DMS53 (cell line): ENCODE measurements at regions not wholly inside any gene's neighbourhood (a gene's known extent, or its start where the extent isn't known, plus 50 kb on each side); places are given as distances from the start of the nearest gene placed in this dataset.
A peak's percentile ranks its signal among the peaks of the same experiment; 100 is the strongest.
"Not testable (repeated sequence)": the region's sequence is repeated elsewhere in the genome, so short reads cannot be mapped to it uniquely, and the experiment has no call there.

Source experiments
- DNase-seq: peaks from one replicate; lab custom pipeline; 2025; lab: John Stamatoyannopoulos, UW

- no peak for DNase-seq
Observed at GRCh38 chr21:35314857-35315582, 265.9 kb upstream of the RUNX1 start.

DNA sequence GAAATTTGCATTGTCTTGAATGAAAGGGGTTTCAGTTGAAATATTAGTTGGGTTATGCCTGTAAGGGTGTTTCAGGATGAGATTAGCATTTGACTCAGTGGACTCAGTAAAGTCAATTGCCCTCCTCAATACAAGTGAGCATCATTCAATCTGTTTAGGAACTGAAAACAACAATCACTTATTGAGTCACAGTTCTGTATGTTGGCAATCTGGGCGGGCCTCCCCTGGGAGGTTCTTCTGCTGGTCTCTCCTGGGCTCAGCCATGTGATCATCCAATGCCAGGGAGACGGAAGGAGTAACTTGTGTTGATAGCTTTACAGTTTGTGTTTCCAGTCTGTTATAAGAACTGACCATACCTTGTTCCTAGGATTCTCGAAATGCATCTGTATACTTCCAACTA is 262.9 kb upstream of the RUNX1 start:
- no peak for DNase-seq

DNA sequence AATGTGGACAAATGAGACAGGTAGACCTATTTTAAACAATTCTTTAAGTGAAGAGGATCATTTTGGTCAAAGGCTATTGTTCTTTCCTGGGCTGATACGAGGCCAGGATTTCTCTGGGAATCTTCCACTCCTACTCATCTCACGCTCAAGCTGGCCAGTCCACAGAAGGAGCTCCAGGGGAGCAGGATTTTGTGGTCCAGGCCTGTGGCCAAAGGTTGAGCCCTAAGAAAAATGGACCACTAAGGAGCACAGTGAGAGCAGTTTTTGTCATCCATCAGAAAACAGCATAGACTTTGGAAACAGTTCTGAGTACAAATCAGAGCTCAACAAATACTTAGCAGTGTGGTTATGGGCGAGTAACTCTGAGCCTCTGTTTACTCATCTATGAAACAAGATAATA is 260.2 kb upstream of the RUNX1 start:
- DNase-seq = no peak

DNA sequence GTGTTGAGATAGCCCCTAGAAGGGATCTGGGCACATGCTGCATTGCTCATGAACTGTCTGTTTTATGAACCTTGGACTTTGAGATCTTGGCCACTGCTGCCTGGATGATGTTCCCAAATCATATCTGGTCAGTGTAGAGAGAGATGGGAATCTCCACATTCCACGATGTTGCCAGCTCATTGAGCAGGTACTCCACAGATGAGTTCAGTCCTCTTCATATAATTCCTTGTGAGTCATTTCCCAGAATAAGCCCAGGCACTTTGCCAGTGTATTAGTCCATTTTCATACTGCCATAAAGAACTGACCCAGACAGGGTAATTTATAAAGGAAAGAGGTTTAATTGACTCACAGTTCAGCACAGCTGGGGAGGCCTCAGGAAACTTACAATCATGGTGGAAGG is 254.0 kb upstream of the RUNX1 start:
- DNase-seq = peak; percentile 48

DNA sequence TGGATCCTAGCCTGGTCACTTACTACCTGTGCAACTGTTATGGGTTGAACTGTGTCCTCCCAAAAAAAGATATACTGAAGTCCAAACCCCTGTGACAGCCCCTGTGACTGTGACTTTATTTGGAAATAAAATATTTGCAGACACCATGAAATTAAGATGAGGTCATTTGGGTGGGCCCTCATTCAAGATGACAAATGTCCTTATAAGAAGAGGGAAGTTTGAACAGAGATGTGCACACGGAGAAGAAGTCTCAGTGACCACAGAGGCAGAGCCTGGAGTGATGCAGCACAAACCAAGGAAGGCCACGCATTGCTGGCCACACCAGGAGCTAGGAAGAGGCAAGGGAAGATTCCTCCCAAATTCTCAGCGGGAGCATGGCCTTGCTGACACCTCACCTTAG is 249.7 kb upstream of the RUNX1 start:
- no peak for DNase-seq

DNA sequence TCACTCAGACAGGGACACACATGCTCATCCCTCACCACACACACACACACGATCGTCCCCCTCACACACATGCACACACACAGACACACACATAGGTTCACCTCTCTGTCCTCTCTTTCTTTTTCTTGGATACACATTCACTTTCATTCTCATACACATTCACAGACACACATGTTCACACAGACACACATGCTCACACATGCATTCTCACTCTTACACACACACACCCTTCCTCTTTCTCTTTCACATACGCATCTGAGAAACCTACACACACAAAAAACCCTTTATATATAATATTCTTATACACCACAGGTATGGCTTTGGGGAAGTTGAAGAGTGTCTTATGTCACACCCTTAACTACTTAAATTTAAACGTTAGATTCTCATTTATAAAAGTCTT is 248.6 kb upstream of the RUNX1 start:
- no peak for DNase-seq

DNA sequence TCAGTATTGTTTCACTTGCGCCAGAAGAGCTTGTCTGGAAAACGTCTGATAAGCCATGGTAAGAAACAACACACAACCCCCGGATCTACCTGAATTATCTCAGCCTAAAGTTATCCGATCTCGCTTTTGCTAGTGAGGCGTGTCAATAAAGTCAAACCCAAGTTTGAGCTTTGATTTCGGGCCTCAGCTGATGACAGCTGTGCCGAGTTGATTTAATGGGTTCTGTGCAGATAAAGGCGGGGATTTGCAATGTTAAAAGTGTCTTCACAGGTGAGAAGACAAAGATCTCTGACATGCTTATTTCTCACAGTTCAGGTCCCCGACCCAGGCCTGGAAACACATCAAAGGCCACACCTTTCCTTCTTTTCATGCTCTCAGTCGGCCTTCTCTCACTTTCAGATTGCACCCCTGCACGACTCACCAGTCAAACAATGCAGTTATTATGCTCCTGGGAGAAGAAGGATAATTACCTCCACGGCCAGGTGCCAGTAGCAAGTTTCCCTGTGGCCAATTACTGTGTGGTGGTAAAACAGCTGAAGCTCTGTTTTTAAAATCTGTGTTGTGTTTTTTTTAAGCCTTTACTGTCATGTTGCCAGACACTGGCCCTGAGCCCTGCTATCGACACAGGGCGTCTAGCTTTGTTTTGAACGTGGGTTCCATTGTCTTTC is 245.3 kb upstream of the RUNX1 start:
- peak; percentile 35 for DNase-seq

GRCh38 chr21:35291973-35292627 is 243.0 kb upstream of the RUNX1 start:
- DNase-seq = peak; percentile 86

DNA sequence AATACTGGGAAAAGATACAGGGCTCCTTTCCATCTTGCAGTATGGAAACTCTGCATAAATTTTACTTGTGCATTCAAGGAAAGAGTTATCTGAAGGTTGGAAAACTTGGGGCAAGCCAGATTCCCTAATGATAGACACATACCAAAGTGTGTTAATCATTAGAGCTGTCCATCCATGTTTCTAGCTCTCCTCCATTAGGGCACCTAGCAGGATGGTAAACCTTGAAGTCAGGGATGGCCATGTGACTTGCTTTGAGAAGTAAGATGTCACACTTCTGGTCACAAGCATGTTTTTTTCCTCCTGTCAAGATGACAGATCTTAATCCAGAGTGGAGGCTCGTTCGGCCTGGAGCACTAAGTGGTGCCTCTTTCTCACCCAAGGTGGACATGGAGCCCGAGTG is 241.9 kb upstream of the RUNX1 start:
- DNase-seq = no peak

DNA sequence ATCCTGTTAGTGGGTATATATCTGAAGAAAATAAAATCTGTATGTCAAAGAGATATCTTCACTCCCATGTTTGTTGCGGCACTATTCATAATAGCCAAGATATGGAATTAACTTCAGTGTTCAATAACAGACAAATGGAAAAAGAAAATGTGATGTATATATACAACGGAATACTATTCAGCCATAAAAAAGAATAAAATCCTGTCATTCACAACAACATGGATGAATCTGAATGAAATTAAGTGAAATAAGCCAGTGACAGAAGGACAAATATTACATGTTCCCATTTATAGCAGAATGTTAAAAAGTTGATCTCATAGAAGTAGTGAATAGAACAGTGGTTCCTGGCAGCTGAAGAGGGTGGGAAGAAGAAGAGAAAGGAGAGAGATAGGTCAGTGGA is 239.1 kb upstream of the RUNX1 start:
- DNase-seq = no peak

DNA sequence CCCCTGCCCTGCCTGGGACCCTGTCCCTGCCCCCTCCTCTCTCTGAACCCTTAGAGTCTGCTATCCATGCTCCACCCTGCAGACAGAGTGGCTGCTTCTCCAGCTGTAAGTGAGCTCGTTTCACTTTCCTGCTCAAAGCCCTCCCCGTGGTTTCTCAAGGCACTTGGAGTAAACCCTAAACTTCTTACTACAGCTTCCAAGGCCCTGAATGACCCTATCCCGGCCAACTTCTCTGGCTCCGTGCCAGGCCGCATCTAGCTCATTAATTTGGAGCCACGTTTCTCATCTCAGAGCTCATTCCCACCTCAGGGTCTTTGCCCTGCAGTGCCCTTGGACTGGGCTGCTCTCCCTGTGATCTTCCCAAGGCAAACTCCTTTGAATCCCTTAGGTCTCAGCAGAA is 235.1 kb upstream of the RUNX1 start:
- no peak for DNase-seq

- no peak for DNase-seq
Observed at GRCh38 chr21:35282944-35283343, 233.8 kb upstream of the RUNX1 start.

DNA sequence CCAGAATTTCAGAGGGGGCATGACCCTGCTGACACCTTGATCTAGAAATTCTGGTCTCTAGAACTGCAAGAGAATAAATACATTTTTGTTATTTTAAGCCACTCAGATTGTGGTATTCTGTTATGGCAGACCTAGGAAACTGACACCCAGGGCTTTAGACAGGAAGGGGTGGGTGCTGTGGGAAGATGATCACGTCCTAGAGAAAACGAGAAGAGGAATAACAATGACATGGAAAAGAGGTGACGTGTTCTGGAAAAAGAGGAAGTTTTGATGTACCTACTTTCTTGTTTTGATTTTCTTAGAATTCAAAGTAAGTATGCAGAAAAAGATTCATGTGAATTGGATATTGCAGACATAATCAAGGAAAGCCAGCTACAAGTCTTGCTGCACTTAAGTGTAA is 232.9 kb upstream of the RUNX1 start:
- DNase-seq = no peak

DNA sequence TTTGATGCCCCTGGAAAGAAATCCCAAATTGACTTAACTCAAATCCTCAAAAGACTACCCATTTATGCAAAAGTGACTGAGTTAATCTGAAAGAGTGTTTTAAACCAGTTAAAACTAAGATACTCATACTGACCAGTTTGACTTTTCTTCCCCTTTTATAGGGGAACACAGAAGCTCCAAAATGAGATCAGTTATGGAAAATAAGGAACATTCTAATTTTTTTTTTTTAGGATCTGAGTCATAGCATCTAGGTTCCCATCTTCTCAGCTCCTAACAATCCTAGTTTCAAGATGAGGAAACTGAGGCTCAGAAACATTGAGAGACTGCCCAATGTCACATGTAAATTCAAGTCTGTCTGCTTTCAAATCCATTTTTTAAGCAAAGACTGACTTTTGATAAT is 231.1 kb upstream of the RUNX1 start:
- no peak for DNase-seq

DNA sequence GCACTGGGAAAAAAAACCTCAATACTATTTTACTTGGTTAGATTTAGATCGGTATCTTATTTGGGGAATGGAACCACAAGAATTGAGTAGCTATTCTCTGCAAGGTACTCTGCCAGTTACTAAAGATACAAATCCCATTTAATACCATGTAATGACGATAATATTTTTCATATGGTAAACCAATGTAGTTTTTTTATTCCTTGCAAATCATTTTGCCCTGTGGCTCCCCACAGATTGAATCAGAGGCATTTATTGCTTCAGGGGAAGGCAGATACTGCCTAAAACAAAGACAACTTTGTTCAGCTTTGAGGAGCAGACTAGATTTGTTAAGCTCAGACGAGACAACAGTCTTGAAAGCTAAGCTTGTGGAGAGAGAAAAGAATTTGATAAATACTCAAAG is 226.7 kb upstream of the RUNX1 start:
- no peak for DNase-seq

- DNase-seq = no peak
Observed at GRCh38 chr21:35274923-35275322, 225.8 kb upstream of the RUNX1 start.

DNA sequence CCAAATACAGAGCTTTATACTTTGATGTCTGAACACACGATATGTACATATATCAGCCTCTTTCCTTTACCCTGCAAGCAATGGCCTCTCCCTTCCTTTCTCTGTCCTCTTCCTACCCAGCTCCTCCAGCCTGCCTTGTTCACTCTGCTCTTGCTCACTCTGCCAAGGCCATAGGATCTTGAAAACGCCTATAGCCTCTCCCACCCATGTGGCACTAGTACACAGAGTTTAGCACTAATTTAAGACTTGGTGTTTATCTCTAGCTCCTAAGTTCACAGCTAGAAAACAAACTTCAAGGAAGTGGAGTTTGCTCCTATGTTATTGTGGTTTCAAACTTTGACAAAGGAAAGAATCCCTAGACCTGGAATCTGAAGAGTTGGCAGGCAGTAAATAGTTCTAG is 225.0 kb upstream of the RUNX1 start:
- no peak for DNase-seq

GRCh38 chr21:35273333-35273732 is 224.2 kb upstream of the RUNX1 start:
- peak; percentile 43 for DNase-seq

DNA sequence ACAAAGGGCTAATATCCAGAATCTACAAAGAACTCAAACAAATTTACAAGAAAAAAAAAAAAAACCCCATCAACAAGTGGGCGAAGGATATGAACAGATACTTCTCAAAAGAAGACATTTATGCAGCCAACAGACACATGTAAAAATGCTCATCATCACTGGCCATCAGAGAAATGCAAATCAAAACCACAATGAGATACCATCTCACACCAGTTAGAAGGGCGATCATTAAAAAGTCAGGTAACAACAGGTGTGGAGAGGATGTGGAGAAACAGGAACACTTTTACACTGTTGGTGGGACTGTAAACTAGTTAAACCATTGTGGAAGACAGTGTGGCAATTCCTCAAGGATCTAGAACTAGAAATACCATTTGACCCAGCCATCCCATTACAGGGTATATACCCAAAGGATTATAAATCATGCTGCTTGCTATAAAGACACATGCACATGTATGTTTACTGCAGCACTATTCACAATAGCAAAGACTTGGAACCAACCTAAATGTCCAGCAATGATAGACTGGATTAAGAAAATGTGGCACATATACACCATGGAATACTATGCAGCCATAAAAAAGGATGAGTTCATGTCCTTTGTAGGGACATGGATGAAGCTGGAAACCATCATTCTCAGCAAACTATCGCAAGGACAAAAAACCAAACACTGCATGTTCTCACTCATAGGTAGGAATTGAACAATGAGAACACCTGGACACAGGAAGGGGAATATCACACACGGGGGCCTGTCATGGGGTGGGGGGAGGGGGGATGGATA is 222.4 kb upstream of the RUNX1 start:
- DNase-seq = not testable (repeated sequence)

DNA sequence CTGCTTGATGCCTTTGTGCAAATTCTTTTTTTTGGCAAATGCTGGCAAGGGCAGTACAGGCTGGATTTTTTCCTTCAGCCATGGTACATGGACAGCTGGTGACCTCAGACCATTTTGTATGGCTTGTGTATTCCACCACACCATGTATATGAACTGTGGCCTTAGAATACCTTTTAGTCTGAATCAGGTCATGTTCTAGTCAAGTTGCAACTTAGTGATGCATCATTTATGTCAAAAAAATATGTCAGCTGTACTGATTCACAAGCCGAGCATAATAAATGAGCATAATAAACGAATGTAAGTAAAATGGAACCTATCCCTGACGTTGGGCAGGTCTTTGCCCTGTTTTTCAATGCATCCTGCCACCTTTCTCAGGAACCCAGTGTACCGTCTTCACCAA is 219.7 kb upstream of the RUNX1 start:
- DNase-seq = no peak

DNA sequence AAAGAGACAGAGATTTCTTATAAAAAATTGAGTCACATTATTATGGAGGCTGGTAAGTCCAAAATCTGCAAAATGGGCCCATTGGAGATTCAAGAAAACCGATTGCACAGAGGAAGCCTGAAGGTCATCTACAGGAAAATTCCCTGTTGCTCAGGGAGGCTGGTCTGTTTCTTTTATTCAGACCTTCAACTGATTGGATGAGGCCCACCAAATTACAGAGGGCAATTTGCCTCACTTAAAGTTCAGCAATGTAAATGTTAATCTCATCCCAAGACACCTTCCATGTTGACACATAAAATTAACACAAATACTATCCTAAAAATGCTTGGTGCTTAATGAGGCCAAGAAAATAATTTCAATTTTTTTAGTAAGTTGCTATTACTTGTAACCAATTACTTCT is 219.2 kb upstream of the RUNX1 start:
- no peak for DNase-seq

DNA sequence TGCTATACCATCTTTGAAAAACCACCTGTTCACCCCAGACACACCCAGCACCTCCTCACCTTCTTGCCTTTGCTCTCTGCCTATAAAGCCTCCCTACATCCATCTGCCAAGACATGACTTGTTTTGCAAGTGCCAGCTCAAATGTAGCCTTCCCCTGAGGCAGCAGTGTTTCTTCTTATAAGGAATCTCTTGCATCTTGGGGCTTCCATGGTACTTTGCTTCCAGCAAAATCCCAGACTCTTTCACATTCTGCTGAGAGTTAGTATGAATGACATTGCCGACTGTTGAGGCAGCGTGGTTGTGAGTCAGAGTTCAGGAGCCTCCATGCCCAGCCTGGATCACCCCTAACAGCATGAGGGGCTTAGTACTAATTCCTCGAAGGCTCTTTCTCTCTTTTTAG is 217.4 kb upstream of the RUNX1 start:
- no peak for DNase-seq
